ENCODE measurements at regions not wholly inside any gene's neighbourhood (a gene's known extent, or its start where the extent isn't known, plus 50 kb on each side); places are given as distances from the start of the nearest gene placed in this dataset.

DNA sequence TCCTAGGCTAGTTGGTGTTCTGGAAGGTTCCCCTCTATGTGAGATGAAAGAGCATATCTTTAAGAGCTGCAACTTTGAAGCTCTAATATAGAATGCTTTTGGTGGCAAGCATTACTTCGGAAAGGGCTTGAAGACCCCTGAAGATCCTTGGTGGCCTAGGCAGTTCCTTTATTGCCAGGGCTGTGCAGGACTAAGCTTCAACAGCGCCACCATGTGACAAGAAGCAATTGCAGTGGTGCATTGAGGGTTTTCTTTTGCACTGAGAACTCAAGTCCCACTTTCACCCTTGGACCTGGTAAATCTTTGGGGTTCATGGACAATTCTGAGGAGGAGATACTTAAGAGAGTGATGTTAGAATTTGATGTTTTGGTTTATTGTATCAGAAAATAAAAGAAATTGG is 237.4 kb upstream of the GMDS start:
- Histone ChIP-seq H3K9me2 (ENCODE audit: insufficient read depth) (no peaks in the 10 kb centered on the region), H3K4me2 (ENCODE audit: low read length) (no peak overlapping the region), H3K27ac (ENCODE audit: low read depth, low read length) (no peak overlapping the region), H3K9me3 (ENCODE audit: control insufficient read depth in 1 of 2, insufficient read depth in 1 of 2, low read depth in 1 of 2, low read length in 2 of 2) (peaks cover 13 to 19% of the 10 kb centered on the region in 2 experiments; a peak in 3 of 4 replicates), H3K9ac (ENCODE audit: low read length) (no peak overlapping the region), H3K36me3 (ENCODE audit: control insufficient read depth in 1 of 2, insufficient read depth in 2 of 2, low read length in 2 of 2) (no peaks in the 10 kb centered on the region), H3K79me2 (ENCODE audit: insufficient read depth, low read length) (no peaks in the 10 kb centered on the region), H3K4me3 (replicated peaks in 1 of 2; ENCODE audit: low read depth in 1 of 2, low read length in 2 of 2) (no peak overlapping the region), H2AFZ (ENCODE audit: low read depth, low read length, poor library complexity, severe bottlenecking) (no peak overlapping the region), H4K20me1 (ENCODE audit: insufficient read depth) (no peaks in the 10 kb centered on the region), H3K27me3 (ENCODE audit: insufficient read depth, low read length) (no peaks in the 10 kb centered on the region), H3K4me1 (ENCODE audit: control insufficient read depth in 1 of 2, insufficient read depth in 2 of 2, low read length in 2 of 2) (no peaks in the 10 kb centered on the region)
- ChIA-PET POLR2A (no interaction called here), RAD21 (ENCODE audit: low non-redundant PET in 1 of 2, low total read pairs in 2 of 2, uncharacterized antibody in 2 of 2, unreplicated experiment in 2 of 2) (interaction anchor here in 1 of 2 experiments (0.8 kb wide), 1 partner anchor 11 kb away, joined by 3 read pairs; no protein-coding TSS in a partner anchor), CTCF (no interaction called here)
- peak; percentile 88 for TF ChIP-seq CBX3 (IDR thresholded peaks at IDR 0.05; ENCODE audit: low read depth)
- TF ChIP-seq, protein P1, sequence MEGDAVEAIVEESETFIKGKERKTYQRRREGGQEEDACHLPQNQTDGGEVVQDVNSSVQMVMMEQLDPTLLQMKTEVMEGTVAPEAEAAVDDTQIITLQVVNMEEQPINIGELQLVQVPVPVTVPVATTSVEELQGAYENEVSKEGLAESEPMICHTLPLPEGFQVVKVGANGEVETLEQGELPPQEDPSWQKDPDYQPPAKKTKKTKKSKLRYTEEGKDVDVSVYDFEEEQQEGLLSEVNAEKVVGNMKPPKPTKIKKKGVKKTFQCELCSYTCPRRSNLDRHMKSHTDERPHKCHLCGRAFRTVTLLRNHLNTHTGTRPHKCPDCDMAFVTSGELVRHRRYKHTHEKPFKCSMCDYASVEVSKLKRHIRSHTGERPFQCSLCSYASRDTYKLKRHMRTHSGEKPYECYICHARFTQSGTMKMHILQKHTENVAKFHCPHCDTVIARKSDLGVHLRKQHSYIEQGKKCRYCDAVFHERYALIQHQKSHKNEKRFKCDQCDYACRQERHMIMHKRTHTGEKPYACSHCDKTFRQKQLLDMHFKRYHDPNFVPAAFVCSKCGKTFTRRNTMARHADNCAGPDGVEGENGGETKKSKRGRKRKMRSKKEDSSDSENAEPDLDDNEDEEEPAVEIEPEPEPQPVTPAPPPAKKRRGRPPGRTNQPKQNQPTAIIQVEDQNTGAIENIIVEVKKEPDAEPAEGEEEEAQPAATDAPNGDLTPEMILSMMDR (IDR thresholded peaks at IDR 0.05 in 2 of 3, conservative IDR thresholded peaks at IDR 0.05 in 1 of 3; ENCODE audit: borderline replicate concordance in 1 of 3, insufficient read depth in 1 of 3, low read depth in 2 of 3, low read length in 2 of 3) = peak in 2 of 3 experiments; percentile 40 to 58; a peak in 3 of 6 replicates
- TF ChIP-seq RAD21 (IDR thresholded peaks at IDR 0.05; ENCODE audit: low read depth) = peak; percentile 23; the same call in 1 of the 2 replicates
- TF ChIP-seq, protein P2, sequence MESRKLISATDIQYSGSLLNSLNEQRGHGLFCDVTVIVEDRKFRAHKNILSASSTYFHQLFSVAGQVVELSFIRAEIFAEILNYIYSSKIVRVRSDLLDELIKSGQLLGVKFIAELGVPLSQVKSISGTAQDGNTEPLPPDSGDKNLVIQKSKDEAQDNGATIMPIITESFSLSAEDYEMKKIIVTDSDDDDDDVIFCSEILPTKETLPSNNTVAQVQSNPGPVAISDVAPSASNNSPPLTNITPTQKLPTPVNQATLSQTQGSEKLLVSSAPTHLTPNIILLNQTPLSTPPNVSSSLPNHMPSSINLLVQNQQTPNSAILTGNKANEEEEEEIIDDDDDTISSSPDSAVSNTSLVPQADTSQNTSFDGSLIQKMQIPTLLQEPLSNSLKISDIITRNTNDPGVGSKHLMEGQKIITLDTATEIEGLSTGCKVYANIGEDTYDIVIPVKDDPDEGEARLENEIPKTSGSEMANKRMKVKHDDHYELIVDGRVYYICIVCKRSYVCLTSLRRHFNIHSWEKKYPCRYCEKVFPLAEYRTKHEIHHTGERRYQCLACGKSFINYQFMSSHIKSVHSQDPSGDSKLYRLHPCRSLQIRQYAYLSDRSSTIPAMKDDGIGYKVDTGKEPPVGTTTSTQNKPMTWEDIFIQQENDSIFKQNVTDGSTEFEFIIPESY (IDR thresholded peaks at IDR 0.05; ENCODE audit: extremely low read depth, insufficient replicate concordance, low read length) = no peak
- ATAC-seq (no peak), DNase-seq (ENCODE audit: low read depth, low spot score) (peak; percentile 19)
- intact Hi-C loops (cut with micrococcal nuclease) = no loop called here
- BruUV-seq (replicated peaks) = no TSS peak

GRCh38 chr6:2481307-2481706 is 235.9 kb upstream of the GMDS start:
- Histone ChIP-seq H2AFZ (ENCODE audit: low read depth, low read length, poor library complexity, severe bottlenecking) (no peak overlapping the region), H3K4me2 (ENCODE audit: low read length) (no peak overlapping the region), H3K9me3 (ENCODE audit: control insufficient read depth in 1 of 2, insufficient read depth in 1 of 2, low read depth in 1 of 2, low read length in 2 of 2) (peaks cover 13 to 19% of the 10 kb centered on the region in 2 experiments; a peak in 3 of 4 replicates), H3K9ac (ENCODE audit: low read length) (no peak overlapping the region), H3K9me2 (ENCODE audit: insufficient read depth) (no peaks in the 10 kb centered on the region), H3K36me3 (ENCODE audit: control insufficient read depth in 1 of 2, insufficient read depth in 2 of 2, low read length in 2 of 2) (no peaks in the 10 kb centered on the region), H3K4me1 (ENCODE audit: control insufficient read depth in 1 of 2, insufficient read depth in 2 of 2, low read length in 2 of 2) (peaks cover 0 to 5% of the 10 kb centered on the region in 2 experiments; a peak in 1 of 4 replicates), H3K27me3 (ENCODE audit: insufficient read depth, low read length) (no peaks in the 10 kb centered on the region), H3K27ac (ENCODE audit: low read depth, low read length) (no peak overlapping the region), H3K79me2 (ENCODE audit: insufficient read depth, low read length) (no peaks in the 10 kb centered on the region), H4K20me1 (ENCODE audit: insufficient read depth) (no peaks in the 10 kb centered on the region), H3K4me3 (replicated peaks in 1 of 2; ENCODE audit: low read depth in 1 of 2, low read length in 2 of 2) (no peak overlapping the region)
- DNase-seq (ENCODE audit: low read depth, low spot score) (no peak), ATAC-seq (no peak)
- no TSS peak for BruUV-seq (replicated peaks)
- intact Hi-C loops (cut with micrococcal nuclease) = no loop called here
- no peak for TF ChIP-seq YY1 (IDR thresholded peaks at IDR 0.05; ENCODE audit: extremely low read depth, insufficient replicate concordance, low read depth, low read length)
- TF ChIP-seq REST (IDR thresholded peaks at IDR 0.05; ENCODE audit: low read depth) = no peak
- no peak for TF ChIP-seq SP1 (IDR thresholded peaks at IDR 0.05; ENCODE audit: low read depth)
- no peak for TF ChIP-seq ZFX (IDR thresholded peaks at IDR 0.05)
- RAD21 ChIA-PET (ENCODE audit: low non-redundant PET in 1 of 2, low total read pairs in 2 of 2, uncharacterized antibody in 2 of 2, unreplicated experiment in 2 of 2) = no interaction called here
- POLR2A ChIA-PET = no interaction called here
- CTCF ChIA-PET = no interaction called here

All from HCT116 (cell line).